Spleen (tissue), 11 donors: ENCODE measurements at regions not wholly inside any gene's neighbourhood (a gene's known extent, or its start where the extent isn't known, plus 50 kb on each side); places are given as distances from the start of the nearest gene placed in this dataset.

Source experiments
- DNase-seq: peaks from one replicate; pipeline ENCODE4 v3.0.0-alpha.2; 2020
- H3K27ac ChIP-seq, 8 donors: fragments of 200-600 bp; sonication (generic) in 7 of 8; 1 replicate in 4 of 8; 2 replicates in 4 of 8; pipeline versions ENCODE4 v1.5.0 to v1.8.0; 2016 to 2021; ENCODE audit warnings: inconsistent platforms in 4 of 8, mild to moderate bottlenecking in 4 of 8, moderate library complexity in 1 of 8
- H3K27me3 ChIP-seq, 7 donors: fragments of 200-600 bp; sonication (generic) in 6 of 7; replicated peaks in 1 of 7; 1 replicate in 4 of 7; 2 replicates in 3 of 7; pipeline versions ENCODE4 v1.5.0 to v1.8.0; 2016 to 2021; ENCODE audit warnings: inconsistent platforms in 3 of 7, mild to moderate bottlenecking in 1 of 7
- H3K36me3 ChIP-seq, 6 donors: fragments of 200-600 bp; sonication (generic) in 5 of 6; 1 replicate in 4 of 6; 2 replicates in 2 of 6; pipeline versions ENCODE4 v1.5.0 to v1.8.0; 2016 to 2021; ENCODE audit warnings: inconsistent platforms in 2 of 6
- H3K4me1 ChIP-seq, 6 donors: fragments of 200-600 bp; sonication (generic) in 5 of 6; 1 replicate in 3 of 6; 2 replicates in 3 of 6; pipeline versions ENCODE4 v1.5.0 to v1.8.0; 2016 to 2021; ENCODE audit warnings: inconsistent platforms in 3 of 6
- H3K4me3 ChIP-seq, 8 donors: fragments of 200-600 bp; sonication (generic) in 7 of 8; 1 replicate in 4 of 8; 2 replicates in 4 of 8; pipeline versions ENCODE4 v1.5.0 to v1.8.0; 2016 to 2021; ENCODE audit warnings: inconsistent platforms in 4 of 8, mild to moderate bottlenecking in 4 of 8, moderate library complexity in 2 of 8
- H3K9me3 ChIP-seq, 8 donors: fragments of 200-600 bp; sonication (generic) in 7 of 8; 1 replicate in 4 of 8; 2 replicates in 4 of 8; pipeline versions ENCODE4 v1.5.0 to v1.8.0; 2016 to 2021; ENCODE audit warnings: inconsistent platforms in 4 of 8
- POLR2A ChIP-seq, 3 donors: fragments of 450-650 bp; IDR thresholded peaks; one replicate each; pipeline ENCODE4 v1.5.1; 2017; ENCODE audit warnings: antibody characterized with exemption in 3 of 3, mild to moderate bottlenecking in 1 of 3
- POLR2AphosphoS5 ChIP-seq, 3 donors: sonication (generic); formaldehyde crosslinking; IDR thresholded peaks; one replicate each; pipeline ENCODE4 v1.5.1; 2017; ENCODE audit warnings: antibody characterized with exemption in 3 of 3
- WGBS, 5 donors: extraction: QIAGEN DNeasy Blood & Tissue Kit in 3 of 5; methylation state at CpG; one replicate each; pipeline versions ENCODE4 v1.1.5 to v1.1.7; 2013 to 2018; 5-methylcytosine and 5-hydroxymethylcytosine counted together
- intact Hi-C: fragments of 100-400 bp; cut with DNase I; formaldehyde crosslinking; loops from one replicate; pipeline ENCODE4 v1.15.0; 2023; ENCODE audit warnings: low total_unique reads
- TF ChIP-seq, protein P1 (sequence below), 11 experiments: fragments of 200-600 bp in 7 of 11; fragments of 450-650 bp in 4 of 11; sonication (generic) in 4 of 11; IDR thresholded peaks in 8 of 11; conservative IDR thresholded peaks in 3 of 11; 1 replicate in 7 of 11; 2 replicates in 4 of 11; pipeline versions ENCODE4 v1.4.0 to v1.8.0; 2016 to 2021; ENCODE audit warnings: antibody characterized with exemption in 11 of 11, inconsistent platforms in 4 of 11, mild to moderate bottlenecking in 1 of 11
- donor health status: healthy with polysubstance abuse.
- donor health status: DM: no; HTN: no; CAD: no; lungs with moderate emphysema.
- donor health status: DM: no; HTN: no; CAD: no.
- donor health status: Bipolar disorder and iron deficiency.
- donor health status: healthy.
- donor health status: DM: no; HTN: no; CAD: no.
- donor health status: DM: yes; HTN: yes; CAD: no.

DNA sequence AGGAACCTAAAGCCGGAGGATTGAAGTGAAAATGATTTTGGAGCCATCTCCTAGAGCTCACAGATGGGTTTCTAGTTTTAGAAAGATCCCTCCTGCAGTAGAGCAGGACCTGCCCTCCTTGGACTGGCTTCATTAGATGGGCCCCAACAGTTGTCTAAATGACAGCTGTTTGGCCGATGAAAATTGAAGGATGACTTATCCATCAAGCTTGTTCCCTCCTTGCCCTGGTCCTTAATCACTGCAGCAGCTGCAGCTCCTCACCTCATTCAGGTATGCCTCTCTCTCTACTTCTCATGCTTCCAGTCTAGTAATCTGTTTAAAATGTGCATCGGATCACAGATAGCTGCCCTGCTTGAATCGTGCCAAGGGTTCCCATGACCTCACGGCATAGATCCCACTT, 677.6 kb downstream of the BCL11A start:
- no peaks in the 10 kb centered on the region for H3K4me1 ChIP-seq
- intact Hi-C loops, result no loop called here
- WGBS, 5 donors, result 83 to 96% (median 88%) methylated on average over 5 of the region's 5 CpGs
- no peak for DNase-seq
- H3K27ac ChIP-seq, result no peak overlapping the region
- H3K36me3 ChIP-seq, result no peaks in the 10 kb centered on the region
- no peak for TF ChIP-seq POLR2AphosphoS5 (IDR thresholded peaks at IDR 0.05)
- TF ChIP-seq, protein P1, sequence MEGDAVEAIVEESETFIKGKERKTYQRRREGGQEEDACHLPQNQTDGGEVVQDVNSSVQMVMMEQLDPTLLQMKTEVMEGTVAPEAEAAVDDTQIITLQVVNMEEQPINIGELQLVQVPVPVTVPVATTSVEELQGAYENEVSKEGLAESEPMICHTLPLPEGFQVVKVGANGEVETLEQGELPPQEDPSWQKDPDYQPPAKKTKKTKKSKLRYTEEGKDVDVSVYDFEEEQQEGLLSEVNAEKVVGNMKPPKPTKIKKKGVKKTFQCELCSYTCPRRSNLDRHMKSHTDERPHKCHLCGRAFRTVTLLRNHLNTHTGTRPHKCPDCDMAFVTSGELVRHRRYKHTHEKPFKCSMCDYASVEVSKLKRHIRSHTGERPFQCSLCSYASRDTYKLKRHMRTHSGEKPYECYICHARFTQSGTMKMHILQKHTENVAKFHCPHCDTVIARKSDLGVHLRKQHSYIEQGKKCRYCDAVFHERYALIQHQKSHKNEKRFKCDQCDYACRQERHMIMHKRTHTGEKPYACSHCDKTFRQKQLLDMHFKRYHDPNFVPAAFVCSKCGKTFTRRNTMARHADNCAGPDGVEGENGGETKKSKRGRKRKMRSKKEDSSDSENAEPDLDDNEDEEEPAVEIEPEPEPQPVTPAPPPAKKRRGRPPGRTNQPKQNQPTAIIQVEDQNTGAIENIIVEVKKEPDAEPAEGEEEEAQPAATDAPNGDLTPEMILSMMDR (IDR thresholded peaks at IDR 0.05 in 8 of 11, conservative IDR thresholded peaks at IDR 0.05 in 3 of 11), result no peak
- TF ChIP-seq POLR2A (IDR thresholded peaks at IDR 0.05), result no peak
- no peaks in the 10 kb centered on the region for H3K27me3 ChIP-seq
- no peak overlapping the region for H3K4me3 ChIP-seq
- H3K9me3 ChIP-seq, result no peaks in the 10 kb centered on the region

DNA sequence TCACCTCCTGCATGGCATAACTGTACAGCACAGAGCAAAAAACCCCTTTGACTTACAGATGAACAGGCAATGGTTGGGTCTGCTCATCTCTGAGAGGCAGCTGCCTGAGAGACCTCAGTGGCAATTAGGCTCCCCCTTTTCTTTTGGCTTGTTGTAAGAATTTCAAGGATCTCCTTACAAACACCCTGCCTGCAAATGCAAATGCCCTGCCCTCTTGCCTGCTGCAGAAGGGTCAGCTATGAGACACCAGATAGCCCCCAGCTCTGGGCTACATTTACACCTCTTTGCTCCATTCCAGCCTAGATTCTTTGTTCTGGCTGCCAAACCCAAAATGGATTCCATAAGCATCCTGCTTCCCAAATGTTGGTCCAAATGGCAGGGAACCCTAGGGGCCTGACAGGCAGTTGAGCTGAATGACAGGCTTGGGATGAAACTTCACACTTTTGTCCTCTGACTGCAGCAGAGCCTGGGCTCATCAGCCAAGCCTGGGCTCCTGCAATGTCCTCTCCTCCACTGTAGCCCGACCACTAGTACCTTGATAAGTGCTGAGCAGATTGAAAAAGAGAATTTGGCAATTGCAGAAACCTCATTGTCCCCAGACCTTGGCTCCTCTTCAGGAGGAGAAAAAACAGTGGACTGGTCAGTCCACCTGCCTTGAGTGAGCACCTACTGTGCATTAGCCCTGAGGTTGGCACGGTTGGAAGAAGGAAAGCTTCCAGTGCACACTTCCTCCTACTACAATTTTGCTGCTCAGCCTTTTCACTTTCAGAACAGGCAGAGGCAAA, 678.3 kb downstream of the BCL11A start:
- no peaks in the 10 kb centered on the region for H3K9me3 ChIP-seq
- TF ChIP-seq POLR2A (IDR thresholded peaks at IDR 0.05) (no peak), POLR2AphosphoS5 (IDR thresholded peaks at IDR 0.05) (no peak)
- TF ChIP-seq, protein P1 (IDR thresholded peaks at IDR 0.05 in 8 of 11, conservative IDR thresholded peaks at IDR 0.05 in 3 of 11), result no peak
- no peak overlapping the region for H3K27ac ChIP-seq
- no peaks in the 10 kb centered on the region for H3K27me3 ChIP-seq
- no peak overlapping the region for H3K4me3 ChIP-seq
- H3K36me3 ChIP-seq, result no peaks in the 10 kb centered on the region
- intact Hi-C loops, result no loop called here
- 63 to 73% (median 67%) methylated on average over 2 of the region's 2 CpGs for WGBS, 5 donors
- no peaks in the 10 kb centered on the region for H3K4me1 ChIP-seq
- DNase-seq, result no peak

DNA sequence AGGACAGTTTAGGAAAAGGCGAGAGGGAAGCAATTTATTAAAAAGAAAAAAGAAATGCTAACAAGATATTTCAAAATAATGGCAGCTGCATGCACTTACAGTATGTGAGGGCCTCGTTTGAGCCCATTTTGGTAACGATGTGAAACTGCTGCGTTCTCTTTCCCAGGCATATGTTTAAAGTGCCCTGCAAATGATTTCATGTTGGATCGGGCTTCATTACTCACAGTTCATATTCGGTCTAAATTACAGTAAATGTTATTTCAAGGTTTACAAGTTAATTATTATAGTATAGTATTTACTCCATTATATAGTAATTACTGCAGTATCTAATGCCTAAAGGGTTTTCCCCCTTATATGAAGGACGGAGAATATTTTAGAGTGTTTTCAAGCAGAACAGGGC, 679.1 kb downstream of the BCL11A start:
- 79 to 90% (median 83%) methylated on average over 7 of the region's 7 CpGs for WGBS, 5 donors

DNA sequence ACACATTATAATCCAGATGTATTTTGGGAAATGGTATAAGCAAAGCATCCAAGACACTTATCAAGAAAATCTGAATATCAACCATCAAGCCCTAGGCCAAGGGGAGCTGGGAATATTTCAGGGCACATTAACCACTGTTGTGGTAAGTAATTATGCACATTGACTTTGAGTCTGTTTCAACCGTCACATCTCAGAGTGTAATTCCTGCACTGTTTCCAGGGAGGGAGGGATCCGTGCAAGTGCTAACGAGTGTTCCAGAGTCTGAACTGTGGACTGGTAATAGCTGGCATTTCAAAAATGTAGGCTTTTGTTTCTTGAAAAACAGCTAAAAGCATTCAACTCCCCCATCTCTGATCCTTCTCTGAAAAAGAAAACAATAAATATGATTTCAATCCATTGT, 681.6 kb downstream of the BCL11A start:
- H3K4me3 ChIP-seq, result no peak overlapping the region
- WGBS, 5 donors, result 71 to 82% (median 78%) methylated on average over 3 of the region's 3 CpGs
- TF ChIP-seq, protein P1 (IDR thresholded peaks at IDR 0.05 in 8 of 11, conservative IDR thresholded peaks at IDR 0.05 in 3 of 11), result no peak
- TF ChIP-seq POLR2AphosphoS5 (IDR thresholded peaks at IDR 0.05), result no peak
- no peak for TF ChIP-seq POLR2A (IDR thresholded peaks at IDR 0.05)

More for the DNA sequence above, 679.1 kb downstream of the BCL11A start:
- Histone ChIP-seq H3K4me1 (no peaks in the 10 kb centered on the region), H3K9me3 (no peaks in the 10 kb centered on the region), H3K4me3 (no peak overlapping the region), H3K27me3 (no peaks in the 10 kb centered on the region), H3K27ac (no peak overlapping the region), H3K36me3 (no peaks in the 10 kb centered on the region)
- intact Hi-C loops, result no loop called here
- no peak for DNase-seq
- TF ChIP-seq POLR2AphosphoS5 (IDR thresholded peaks at IDR 0.05) (no peak), POLR2A (IDR thresholded peaks at IDR 0.05) (no peak)
- TF ChIP-seq, protein P1 (IDR thresholded peaks at IDR 0.05 in 8 of 11, conservative IDR thresholded peaks at IDR 0.05 in 3 of 11), result no peak

More for the DNA sequence above, 681.6 kb downstream of the BCL11A start:
- no peaks in the 10 kb centered on the region for H3K4me1 ChIP-seq
- intact Hi-C loops, result no loop called here
- no peak for DNase-seq
- no peaks in the 10 kb centered on the region for H3K9me3 ChIP-seq
- H3K27me3 ChIP-seq, result no peaks in the 10 kb centered on the region
- no peak overlapping the region for H3K27ac ChIP-seq
- H3K36me3 ChIP-seq, result no peaks in the 10 kb centered on the region
